ENCODE measurements at regions not wholly inside any gene's neighbourhood (a gene's known extent, or its start where the extent isn't known, plus 50 kb on each side); places are given as distances from the start of the nearest gene placed in this dataset.

- DNase-seq (ENCODE audit: extremely low spot score, insufficient read length, low read depth) (no peak), FAIRE-seq (no peak)
Measured at GRCh38 chr10:112054516-112054915, 129.0 kb downstream of the GPAM start.

GRCh38 chr10:112057072-112057471 is 126.5 kb downstream of the GPAM start:
- FAIRE-seq = no peak
- DNase-seq (ENCODE audit: extremely low spot score, insufficient read length, low read depth) = no peak

- DNase-seq (ENCODE audit: extremely low spot score, insufficient read length, low read depth) (no peak), FAIRE-seq (no peak)
Measured at GRCh38 chr10:112059220-112059619, 124.3 kb downstream of the GPAM start.

GRCh38 chr10:112071596-112072133 is 111.9 kb downstream of the GPAM start:
- FAIRE-seq = no peak
- no peak for DNase-seq (ENCODE audit: extremely low spot score, insufficient read length, low read depth)

- DNase-seq (ENCODE audit: extremely low spot score, insufficient read length, low read depth) (no peak), FAIRE-seq (no peak)
Measured at GRCh38 chr10:112078003-112078402, 105.6 kb downstream of the GPAM start.

GRCh38 chr10:112080231-112080630 is 103.3 kb downstream of the GPAM start:
- DNase-seq (ENCODE audit: extremely low spot score, insufficient read length, low read depth) (no peak), FAIRE-seq (no peak)

- no peak for FAIRE-seq
- DNase-seq (ENCODE audit: extremely low spot score, insufficient read length, low read depth) = no peak
Measured at GRCh38 chr10:112082120-112082519, 101.4 kb downstream of the GPAM start.

- FAIRE-seq = no peak
- no peak for DNase-seq (ENCODE audit: extremely low spot score, insufficient read length, low read depth)
Measured at GRCh38 chr10:112083472-112083871, 100.1 kb downstream of the GPAM start.

- no peak for DNase-seq (ENCODE audit: extremely low spot score, insufficient read length, low read depth)
- no peak for FAIRE-seq
Measured at GRCh38 chr10:112087953-112088456, 95.6 kb downstream of the GPAM start.

- FAIRE-seq = no peak
Measured at GRCh38 chr10:112091703-112092102, 91.9 kb downstream of the GPAM start.

GRCh38 chr10:112092519-112092918 is 91.0 kb downstream of the GPAM start:
- no peak for DNase-seq (ENCODE audit: extremely low spot score, insufficient read length, low read depth)

More at GRCh38 chr10:112091703-112092102, 91.9 kb downstream of the GPAM start:
- DNase-seq (ENCODE audit: extremely low spot score, insufficient read length, low read depth) = no peak

GRCh38 chr10:112094984-112095383 is 88.6 kb downstream of the GPAM start:
- DNase-seq (ENCODE audit: extremely low spot score, insufficient read length, low read depth) (no peak), FAIRE-seq (no peak)

More at GRCh38 chr10:112092519-112092918, 91.0 kb downstream of the GPAM start:
- FAIRE-seq = no peak

- FAIRE-seq (no peak), DNase-seq (ENCODE audit: extremely low spot score, insufficient read length, low read depth) (no peak)
Measured at GRCh38 chr10:112095731-112096130, 87.8 kb downstream of the GPAM start.

GRCh38 chr10:112098682-112099081 is 84.9 kb downstream of the GPAM start:
- DNase-seq (ENCODE audit: extremely low spot score, insufficient read length, low read depth) (no peak), FAIRE-seq (no peak)
